GM18508 (cell line): ENCODE measurements at regions not wholly inside any gene's neighbourhood (a gene's known extent, or its start where the extent isn't known, plus 50 kb on each side); places are given as distances from the start of the nearest gene placed in this dataset.
"Not testable (repeated sequence)": the region's sequence is repeated elsewhere in the genome, so short reads cannot be mapped to it uniquely, and the experiment has no call there.

Experiments
- ATAC-seq: cut with Tn5 transposase; IDR thresholded peaks from one replicate; pipeline ENCODE4 v1.9.1; 2021; ENCODE audit warnings: moderate number of reproducible peaks; ENCODE audit not compliant: insufficient read depth, unreplicated experiment

DNA sequence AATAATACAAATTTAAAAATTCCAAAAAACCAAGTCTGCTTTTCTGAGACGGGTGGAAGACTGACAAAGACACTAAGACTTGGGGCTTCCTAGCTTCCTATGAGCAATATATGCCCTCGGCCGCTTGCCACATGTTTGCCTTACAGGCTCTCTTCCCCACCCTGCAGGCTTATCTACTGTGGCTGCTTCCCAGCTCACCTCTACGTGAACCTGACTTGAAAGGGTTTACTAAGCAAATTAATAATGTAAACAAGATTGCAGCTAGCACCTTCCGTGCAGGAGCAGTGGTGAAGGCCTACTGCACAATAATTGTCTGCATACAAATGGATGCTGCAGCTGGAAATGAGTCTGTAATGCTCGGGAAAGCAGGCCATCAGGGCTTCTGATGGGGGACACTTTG is 152.9 kb upstream of the DAB1 start:
- ATAC-seq = no peak

DNA sequence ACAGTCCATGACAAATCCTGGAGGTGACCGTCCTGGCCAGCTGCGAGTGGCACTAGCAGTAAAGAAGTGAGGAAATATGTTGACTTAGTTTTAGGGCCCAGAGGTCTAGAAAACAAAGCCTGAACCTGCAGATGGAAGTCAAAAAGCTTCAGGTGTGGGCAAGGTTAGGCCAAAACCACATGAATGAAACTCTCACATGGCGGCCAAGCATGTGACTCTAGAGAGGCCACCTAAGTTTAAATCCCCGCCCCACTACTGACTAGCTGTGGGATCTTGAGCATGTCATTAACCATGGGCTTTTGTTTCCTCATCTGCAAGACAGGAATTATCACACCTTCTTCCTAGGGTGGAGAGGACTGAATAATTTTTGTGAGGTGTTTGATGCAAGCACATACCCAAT is 148.2 kb upstream of the DAB1 start:
- ATAC-seq = no peak

GRCh38 chr1:57558066-57558465 is 134.2 kb upstream of the DAB1 start:
- ATAC-seq = not testable (repeated sequence)

DNA sequence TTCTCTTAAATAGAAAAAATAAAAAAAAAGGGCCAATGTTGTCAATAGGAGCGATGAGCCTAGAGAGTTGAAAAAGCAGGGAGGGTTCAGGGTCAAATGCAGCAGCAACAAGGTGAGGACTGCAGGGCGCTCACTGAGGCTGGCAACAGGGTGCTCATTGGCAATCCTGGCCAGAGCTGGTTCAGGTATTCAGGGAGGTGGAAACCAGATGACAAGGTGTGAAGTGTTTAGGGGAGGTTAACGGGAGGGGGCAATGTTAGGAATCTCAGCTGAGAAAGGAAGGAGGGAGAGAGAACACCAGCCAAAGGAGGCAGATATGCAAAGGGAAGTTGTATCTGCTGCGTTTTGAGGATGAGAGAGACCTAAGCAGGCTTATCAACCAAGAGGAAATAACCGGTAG is 129.8 kb upstream of the DAB1 start:
- ATAC-seq = no peak

DNA sequence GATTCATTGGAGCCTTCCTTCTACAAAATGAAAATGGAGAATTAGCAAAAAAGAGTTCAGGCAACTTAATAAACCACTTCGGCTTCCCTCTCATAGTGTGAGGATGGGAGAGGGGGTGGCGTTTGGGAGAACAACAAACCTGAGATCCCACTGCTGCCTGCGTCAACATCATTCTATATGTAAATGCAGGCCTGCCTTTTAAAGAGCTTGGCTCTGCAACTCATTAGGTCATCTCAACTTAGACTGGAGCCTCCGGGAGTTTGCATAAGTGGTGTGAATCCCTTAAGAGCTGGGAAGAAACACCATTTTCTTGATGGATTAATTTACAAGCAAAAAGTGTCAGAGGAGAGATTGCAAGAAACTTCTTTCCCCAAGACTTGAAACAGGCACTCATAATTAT is 127.6 kb upstream of the DAB1 start:
- ATAC-seq = no peak

GRCh38 chr1:57550092-57550491 is 126.2 kb upstream of the DAB1 start:
- no peak for ATAC-seq

DNA sequence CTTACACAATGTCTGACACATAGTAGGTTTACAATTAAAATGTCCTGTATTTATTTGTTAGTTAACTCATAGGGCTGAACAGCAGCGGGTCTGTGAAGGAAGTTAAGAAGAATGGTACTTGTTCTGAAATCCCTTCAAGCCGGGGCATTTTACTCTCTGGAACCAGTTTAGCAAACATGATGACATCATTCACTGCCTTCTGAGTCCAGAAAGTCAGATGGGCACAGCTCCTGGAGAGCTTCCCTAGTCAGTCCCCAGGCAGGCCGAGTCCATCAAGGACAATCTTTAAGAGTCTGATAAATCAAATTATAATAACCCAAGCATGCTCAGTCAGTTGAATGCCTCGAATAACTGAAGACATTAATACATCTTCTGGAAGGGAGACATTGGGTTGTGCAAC is 125.4 kb upstream of the DAB1 start:
- ATAC-seq = no peak

DNA sequence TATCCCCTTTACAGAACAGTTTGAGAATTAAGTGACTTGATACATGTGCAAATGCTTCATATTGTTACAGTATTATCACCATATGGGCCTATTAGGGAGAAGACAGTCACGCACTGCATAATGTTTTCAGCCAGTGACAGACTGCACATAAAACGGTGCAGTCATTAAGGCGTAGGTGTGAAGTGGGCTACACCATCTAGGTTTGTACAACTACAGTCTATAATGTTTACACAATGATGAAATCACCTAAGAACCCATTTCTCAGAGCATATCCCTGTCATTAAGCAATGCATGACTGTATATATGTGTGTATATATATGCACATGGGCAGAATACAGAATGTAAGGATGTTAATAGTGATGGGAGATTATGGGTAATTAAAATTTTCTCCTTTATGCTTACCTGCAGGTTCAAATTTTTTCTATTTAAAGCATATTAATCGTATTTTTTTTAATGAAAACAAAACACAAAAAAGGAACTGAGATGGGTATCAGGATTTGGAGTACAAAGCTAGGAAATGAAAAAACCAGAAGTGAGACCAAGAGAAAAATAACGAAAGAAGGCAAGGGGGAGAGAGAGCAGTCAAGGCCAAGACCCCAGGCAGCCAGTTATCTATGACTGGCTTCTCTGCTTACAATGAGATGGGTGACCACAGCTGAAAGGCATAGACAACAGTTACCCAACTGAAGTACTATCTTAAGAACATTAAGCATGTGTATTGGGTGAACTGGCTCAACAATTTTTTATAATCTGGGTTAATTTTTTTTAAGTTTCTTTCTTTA is 122.9 kb upstream of the DAB1 start:
- ATAC-seq = no peak

GRCh38 chr1:57544345-57544744 is 120.5 kb upstream of the DAB1 start:
- no peak for ATAC-seq

DNA sequence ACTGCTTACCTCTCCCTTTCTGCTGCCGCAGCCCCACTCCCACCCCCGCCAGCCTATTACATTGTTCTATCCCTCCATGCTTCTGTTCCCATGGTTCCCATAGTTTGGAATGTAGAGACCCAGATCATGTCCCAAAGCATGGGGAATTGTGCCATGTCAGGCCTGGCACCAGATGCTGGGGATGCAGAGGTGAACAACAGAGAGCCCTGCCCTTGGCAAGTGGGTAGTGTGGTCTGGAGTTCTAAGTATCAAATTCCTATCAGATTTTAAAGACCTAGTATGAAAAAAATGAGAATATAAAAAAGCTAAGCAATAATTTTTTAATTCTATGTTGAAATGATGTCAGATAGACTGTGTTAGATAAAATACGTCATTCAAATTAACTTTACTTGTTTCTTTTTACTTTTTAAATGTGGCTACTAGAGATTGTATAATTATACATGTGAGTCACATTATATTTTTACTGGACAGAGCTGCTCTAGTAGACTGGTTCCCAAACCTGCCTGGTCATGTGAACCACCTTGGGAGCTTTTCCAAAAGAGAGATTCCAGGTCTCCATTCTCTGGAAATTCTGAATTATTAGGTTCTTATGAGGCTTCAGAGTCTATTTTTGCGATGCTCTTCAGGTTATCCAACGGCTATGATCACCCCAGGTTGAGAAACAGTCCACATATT is 113.0 kb upstream of the DAB1 start:
- ATAC-seq = no peak

GRCh38 chr1:57532299-57532698 is 108.4 kb upstream of the DAB1 start:
- ATAC-seq = no peak

DNA sequence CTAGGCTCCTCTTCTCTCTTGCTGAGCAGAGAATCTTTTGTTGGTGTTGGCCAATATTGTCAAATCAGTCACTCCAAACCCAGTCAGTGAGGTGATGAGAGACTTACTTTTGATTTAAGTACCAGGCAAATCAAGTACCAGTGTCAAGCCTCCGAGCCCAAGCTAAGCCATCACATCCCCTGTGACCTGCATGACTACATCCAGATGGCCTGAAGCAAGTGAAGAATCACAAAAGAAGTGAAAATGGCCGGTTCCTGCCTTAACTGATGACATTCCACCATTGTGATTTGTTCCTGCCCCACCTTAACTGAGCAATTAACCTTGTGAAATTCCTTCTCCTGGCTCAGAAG is 107.0 kb upstream of the DAB1 start:
- ATAC-seq = not testable (repeated sequence)

- ATAC-seq = no peak
Observed at GRCh38 chr1:57530206-57530910, 106.5 kb upstream of the DAB1 start.

DNA sequence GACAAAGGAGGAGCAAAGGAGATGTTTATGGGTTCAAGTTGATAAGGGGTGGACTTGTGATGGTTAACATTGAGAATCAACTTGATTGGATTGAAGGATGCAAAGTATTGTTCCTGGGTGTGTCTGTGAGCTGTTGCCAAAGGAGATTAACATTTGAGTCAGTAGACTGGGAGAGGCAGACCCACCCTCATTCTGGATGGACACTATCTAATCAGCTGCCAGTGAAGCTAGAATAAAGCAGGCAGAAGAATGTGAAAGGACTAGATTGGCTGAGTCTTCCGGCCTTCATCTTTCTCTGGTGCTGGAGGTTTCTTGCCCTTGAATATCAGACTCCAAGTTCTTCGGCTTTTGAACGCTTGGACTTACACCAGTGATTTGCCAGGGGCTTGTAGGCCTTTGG is 98.7 kb upstream of the DAB1 start:
- ATAC-seq = no peak

GRCh38 chr1:57520743-57521515 is 97.1 kb upstream of the DAB1 start:
- ATAC-seq = no peak

- no peak for ATAC-seq
Observed at GRCh38 chr1:57518496-57518895, 94.6 kb upstream of the DAB1 start.

GRCh38 chr1:57517587-57518374 is 93.9 kb upstream of the DAB1 start:
- no peak for ATAC-seq

DNA sequence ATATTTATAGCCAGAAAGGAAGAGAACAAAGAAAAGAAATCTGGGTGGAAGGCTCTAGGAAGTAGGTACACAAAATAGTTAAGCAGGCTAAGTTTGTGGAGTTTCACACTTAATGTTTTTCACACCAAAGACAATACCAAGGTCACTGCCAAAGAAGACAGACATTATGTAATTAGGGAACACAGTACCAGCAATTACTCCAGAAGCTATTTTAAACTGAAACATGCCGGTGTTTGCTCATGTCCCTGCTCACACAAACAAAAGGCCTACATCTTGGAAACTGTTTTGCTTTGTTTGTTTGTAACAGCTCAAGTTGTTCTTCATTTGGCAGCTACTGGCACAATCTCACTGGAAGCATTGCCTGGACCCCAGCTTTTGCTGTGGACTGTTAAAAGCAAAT is 88.5 kb upstream of the DAB1 start:
- ATAC-seq = no peak

DNA sequence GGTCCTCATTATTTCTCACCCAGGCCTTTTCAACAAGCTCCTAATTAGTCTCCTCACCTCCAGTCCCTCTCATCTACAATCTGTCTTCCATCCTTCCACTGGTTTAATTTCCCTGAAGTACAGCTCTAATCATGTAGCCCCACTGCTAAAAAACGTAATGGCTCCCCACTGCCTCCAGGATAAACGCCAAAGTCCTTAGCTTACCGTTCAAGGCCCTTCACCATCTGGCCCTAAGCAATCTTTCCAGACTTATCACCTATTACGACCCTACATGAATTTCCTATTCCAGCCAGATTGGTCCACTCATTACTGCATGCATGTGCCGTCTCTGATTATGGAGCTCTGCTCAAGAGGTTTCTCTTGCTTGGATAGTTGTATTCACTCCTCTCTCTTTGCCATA is 83.1 kb upstream of the DAB1 start:
- ATAC-seq = no peak

DNA sequence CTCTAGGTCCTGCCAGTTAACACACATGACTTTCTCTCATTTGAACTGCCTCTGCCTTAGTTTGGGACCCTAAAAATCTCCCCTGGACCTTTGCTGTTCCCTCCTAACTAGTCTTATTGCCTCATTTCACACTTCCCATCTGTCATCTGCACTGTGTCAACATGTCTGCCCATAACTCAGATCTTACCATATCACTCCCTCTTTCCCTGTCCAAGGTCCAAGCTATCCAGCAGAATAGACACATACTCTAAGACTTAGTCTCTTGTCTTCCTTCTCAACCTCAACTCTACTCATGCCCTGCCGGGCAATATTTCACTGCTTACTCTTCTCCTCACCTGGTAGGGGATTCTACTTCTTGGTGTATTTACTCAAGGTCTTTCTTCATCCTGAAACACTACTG is 79.5 kb upstream of the DAB1 start:
- ATAC-seq = no peak
